ENCODE measurements at regions not wholly inside any gene's neighbourhood (a gene's known extent, or its start where the extent isn't known, plus 50 kb on each side); places are given as distances from the start of the nearest gene placed in this dataset.

GRCh38 chr16:73302942-73303341 lies 255.0 kb upstream of the ZFHX3 start:
- Histone ChIP-seq H3K36me3 (ENCODE audit: control insufficient read depth in 2 of 2, insufficient read depth in 2 of 2, low read length in 1 of 2) (no peaks in the 10 kb centered on the region), H3K4me1 (ENCODE audit: control insufficient read depth, insufficient read depth, low read length) (peaks cover 7% of the 10 kb centered on the region; the same call in 1 of the 2 replicates), H3K4me3 (no peak overlapping the region), H3K4me2 (ENCODE audit: control insufficient read depth, insufficient read depth) (no peak overlapping the region), H3K79me2 (ENCODE audit: control insufficient read depth, insufficient read depth, low read length) (no peaks in the 10 kb centered on the region), H4K20me1 (ENCODE audit: control insufficient read depth, insufficient read depth) (no peaks in the 10 kb centered on the region), H3K9ac (ENCODE audit: control insufficient read depth, insufficient read depth, low read length) (no peak overlapping the region), H3K9me3 (replicated peaks; ENCODE audit: control insufficient read depth, insufficient read depth, low read length) (no peaks in the 10 kb centered on the region), H3K27ac (ENCODE audit: control insufficient read depth, insufficient read depth) (no peak overlapping the region), H2AFZ (ENCODE audit: control insufficient read depth, low read depth, low read length) (no peak overlapping the region), H3K27me3 (replicated peaks in 1 of 2; ENCODE audit: control insufficient read depth in 2 of 2, insufficient read depth in 2 of 2, low read length in 1 of 2) (no peaks in the 10 kb centered on the region)
- CTCF ChIA-PET = no interaction called here
- no TSS peak for BruUV-seq (replicated peaks)
- DNase-seq (ENCODE audit: low read depth, low spot score) (no peak), FAIRE-seq (no peak), ATAC-seq (no peak)
- in situ Hi-C loops (cut with MboI) = no loop called here
- POLR2A ChIA-PET = no interaction called here
- intact Hi-C loops (cut with micrococcal nuclease; ENCODE audit: unreplicated experiment) = no loop called here
- SMC1A ChIA-PET (ENCODE audit: uncharacterized antibody, unreplicated experiment) = no interaction called here
- RAD21 ChIA-PET (ENCODE audit: unreplicated experiment) = no interaction called here
- WGBS (ENCODE audit: insufficient coverage, insufficient replicate concordance, low lambda C conversion rate, missing lambda C conversion rate) = 38% methylated on average over 3 of the region's 3 CpGs
- TF ChIP-seq, protein P1, sequence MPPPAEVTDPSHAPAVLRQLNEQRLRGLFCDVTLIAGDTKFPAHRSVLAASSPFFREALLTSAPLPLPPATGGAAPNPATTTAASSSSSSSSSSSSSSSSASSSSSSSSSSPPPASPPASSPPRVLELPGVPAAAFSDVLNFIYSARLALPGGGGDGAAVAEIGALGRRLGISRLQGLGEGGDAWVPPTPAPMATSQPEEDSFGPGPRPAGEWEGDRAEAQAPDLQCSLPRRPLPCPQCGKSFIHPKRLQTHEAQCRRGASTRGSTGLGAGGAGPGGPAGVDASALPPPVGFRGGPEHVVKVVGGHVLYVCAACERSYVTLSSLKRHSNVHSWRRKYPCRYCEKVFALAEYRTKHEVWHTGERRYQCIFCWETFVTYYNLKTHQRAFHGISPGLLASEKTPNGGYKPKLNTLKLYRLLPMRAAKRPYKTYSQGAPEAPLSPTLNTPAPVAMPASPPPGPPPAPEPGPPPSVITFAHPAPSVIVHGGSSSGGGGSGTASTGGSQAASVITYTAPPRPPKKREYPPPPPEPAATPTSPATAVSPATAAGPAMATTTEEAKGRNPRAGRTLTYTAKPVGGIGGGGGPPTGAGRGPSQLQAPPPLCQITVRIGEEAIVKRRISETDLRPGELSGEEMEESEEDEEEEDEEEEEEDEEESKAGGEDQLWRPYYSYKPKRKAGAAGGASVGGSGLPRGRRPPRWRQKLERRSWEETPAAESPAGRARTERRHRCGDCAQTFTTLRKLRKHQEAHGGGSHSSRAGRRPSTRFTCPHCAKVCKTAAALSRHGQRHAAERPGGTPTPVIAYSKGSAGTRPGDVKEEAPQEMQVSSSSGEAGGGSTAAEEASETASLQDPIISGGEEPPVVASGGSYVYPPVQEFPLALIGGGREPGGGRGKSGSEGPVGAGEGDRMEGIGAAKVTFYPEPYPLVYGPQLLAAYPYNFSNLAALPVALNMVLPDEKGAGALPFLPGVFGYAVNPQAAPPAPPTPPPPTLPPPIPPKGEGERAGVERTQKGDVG (CRISPR knock-in tag; IDR thresholded peaks at IDR 0.05) = no peak
- TF ChIP-seq SPI1 (IDR thresholded peaks at IDR 0.05; ENCODE audit: borderline replicate concordance, insufficient read depth, low read depth, low read length) (no peak), SMAD1 (IDR thresholded peaks at IDR 0.05; ENCODE audit: low read depth, partially characterized antibody) (no peak), NR2C1 (IDR thresholded peaks at IDR 0.05) (no peak), ZBTB40 (IDR thresholded peaks at IDR 0.05; ENCODE audit: borderline replicate concordance) (no peak), GABPA (IDR thresholded peaks at IDR 0.05; ENCODE audit: low read depth) (no peak), EED (IDR thresholded peaks at IDR 0.05; ENCODE audit: low read depth) (no peak), BACH1 (IDR thresholded peaks at IDR 0.05; ENCODE audit: borderline replicate concordance) (no peak), MYC (IDR thresholded peaks at IDR 0.05; ENCODE audit: insufficient read depth, insufficient read length, insufficient replicate concordance, low read length, severe bottlenecking) (no peak), IKZF2 (IDR thresholded peaks at IDR 0.05) (no peak), CBX3 (IDR thresholded peaks at IDR 0.05; ENCODE audit: borderline replicate concordance, low read depth) (no peak), RCOR1 (conservative IDR thresholded peaks at IDR 0.05; ENCODE audit: low read depth, low read length) (no peak), TCF7 (IDR thresholded peaks at IDR 0.05; ENCODE audit: borderline replicate concordance) (no peak)
- TF ChIP-seq, protein P2, sequence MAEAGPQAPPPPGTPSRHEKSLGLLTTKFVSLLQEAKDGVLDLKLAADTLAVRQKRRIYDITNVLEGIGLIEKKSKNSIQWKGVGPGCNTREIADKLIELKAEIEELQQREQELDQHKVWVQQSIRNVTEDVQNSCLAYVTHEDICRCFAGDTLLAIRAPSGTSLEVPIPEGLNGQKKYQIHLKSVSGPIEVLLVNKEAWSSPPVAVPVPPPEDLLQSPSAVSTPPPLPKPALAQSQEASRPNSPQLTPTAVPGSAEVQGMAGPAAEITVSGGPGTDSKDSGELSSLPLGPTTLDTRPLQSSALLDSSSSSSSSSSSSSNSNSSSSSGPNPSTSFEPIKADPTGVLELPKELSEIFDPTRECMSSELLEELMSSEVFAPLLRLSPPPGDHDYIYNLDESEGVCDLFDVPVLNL (IDR thresholded peaks at IDR 0.05; ENCODE audit: low read depth, low read length) = no peak
- TF ChIP-seq, protein P3, sequence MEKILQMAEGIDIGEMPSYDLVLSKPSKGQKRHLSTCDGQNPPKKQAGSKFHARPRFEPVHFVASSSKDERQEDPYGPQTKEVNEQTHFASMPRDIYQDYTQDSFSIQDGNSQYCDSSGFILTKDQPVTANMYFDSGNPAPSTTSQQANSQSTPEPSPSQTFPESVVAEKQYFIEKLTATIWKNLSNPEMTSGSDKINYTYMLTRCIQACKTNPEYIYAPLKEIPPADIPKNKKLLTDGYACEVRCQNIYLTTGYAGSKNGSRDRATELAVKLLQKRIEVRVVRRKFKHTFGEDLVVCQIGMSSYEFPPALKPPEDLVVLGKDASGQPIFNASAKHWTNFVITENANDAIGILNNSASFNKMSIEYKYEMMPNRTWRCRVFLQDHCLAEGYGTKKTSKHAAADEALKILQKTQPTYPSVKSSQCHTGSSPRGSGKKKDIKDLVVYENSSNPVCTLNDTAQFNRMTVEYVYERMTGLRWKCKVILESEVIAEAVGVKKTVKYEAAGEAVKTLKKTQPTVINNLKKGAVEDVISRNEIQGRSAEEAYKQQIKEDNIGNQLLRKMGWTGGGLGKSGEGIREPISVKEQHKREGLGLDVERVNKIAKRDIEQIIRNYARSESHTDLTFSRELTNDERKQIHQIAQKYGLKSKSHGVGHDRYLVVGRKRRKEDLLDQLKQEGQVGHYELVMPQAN (conservative IDR thresholded peaks at IDR 0.05) = no peak
